GM18870 (cell line): ENCODE measurements at regions not wholly inside any gene's neighbourhood (a gene's known extent, or its start where the extent isn't known, plus 50 kb on each side); places are given as distances from the start of the nearest gene placed in this dataset.
A peak's percentile ranks its signal among the peaks of the same experiment; 100 is the strongest.

Source experiments
- ATAC-seq: cut with Tn5 transposase; IDR thresholded peaks from one replicate; pipeline ENCODE4 v1.9.1; 2021; ENCODE audit warnings: moderate library complexity; ENCODE audit not compliant: unreplicated experiment

DNA sequence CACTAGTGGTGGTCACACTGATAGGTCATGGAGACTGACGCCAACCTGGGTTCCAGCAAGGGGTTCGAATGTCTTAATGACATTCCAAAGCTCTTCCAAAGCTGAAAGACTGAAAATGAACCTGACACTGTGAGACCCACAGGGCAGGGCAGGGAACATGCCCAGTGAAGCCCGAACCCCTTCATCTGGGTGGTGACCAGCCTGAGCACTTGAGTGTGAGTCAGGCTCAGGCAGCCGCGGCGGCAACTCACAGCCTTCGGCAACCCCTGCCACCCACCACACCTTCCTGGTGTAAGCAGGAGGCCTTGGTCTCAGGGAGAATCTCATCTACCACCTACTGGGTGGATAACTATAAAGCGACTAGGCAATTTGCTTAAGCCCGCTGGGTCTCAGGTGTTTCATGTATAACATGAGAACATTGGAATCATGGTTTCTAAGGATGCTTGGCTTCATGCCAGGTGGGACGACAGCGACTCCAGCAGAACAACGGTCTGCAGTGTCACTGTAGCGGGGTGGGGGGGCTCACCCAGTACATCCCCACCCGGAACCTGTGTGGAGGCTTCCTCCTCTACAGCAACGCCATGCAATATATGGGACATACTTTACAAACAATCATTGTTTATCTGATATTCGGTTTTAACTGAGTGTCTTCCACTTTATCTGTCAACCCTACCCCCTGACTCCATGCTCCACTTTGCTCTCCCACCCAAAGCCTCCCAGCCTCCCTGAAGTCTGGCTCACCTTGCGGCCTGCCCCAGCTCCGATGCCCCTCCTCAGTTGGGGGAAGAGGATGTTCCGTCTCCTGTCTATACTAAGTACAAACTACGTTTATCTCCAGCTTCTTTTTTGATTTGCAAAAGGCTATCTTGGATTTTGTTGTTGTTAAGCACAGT, 125.0 kb upstream of the MEF2A start:
- ATAC-seq, result no peak

DNA sequence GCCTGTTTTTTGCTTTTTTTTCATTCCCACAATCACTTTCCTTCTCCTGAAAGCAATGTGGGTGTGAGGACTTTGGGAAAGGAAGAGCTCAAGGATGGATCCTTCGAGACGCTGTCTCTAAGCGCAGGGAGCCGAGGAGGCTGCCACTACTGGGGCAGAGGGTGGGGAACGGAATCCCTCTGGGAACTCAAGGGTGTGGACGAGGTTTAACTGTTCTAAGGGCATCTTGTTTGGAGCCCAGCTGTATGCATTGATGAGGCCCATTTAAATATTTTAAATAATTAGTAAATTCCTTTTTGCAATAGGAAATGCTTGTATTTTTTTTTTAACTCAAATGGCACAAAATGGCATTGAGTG, 124.4 kb upstream of the MEF2A start:
- no peak for ATAC-seq

DNA sequence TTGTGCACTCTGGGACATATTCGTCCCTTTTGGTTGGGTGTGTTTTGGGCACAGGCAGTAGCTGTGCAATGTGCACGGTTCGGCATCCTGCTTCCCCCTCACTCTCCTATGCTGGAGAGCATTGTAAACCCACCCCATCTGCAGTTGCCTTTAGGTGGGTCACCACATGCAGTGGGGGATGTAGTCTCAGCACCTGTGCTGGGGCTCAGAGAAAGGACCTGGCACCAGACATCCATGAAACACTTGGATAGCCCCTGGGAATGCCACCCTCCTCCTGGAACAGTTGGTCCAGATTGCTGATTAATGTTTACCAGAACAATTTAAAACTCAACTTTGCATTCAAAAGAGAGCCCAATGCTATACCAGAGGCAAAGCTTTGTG, 123.9 kb upstream of the MEF2A start:
- ATAC-seq, result no peak

GRCh38 chr15:99442252-99442897, 123.4 kb upstream of the MEF2A start:
- ATAC-seq, result no peak

DNA sequence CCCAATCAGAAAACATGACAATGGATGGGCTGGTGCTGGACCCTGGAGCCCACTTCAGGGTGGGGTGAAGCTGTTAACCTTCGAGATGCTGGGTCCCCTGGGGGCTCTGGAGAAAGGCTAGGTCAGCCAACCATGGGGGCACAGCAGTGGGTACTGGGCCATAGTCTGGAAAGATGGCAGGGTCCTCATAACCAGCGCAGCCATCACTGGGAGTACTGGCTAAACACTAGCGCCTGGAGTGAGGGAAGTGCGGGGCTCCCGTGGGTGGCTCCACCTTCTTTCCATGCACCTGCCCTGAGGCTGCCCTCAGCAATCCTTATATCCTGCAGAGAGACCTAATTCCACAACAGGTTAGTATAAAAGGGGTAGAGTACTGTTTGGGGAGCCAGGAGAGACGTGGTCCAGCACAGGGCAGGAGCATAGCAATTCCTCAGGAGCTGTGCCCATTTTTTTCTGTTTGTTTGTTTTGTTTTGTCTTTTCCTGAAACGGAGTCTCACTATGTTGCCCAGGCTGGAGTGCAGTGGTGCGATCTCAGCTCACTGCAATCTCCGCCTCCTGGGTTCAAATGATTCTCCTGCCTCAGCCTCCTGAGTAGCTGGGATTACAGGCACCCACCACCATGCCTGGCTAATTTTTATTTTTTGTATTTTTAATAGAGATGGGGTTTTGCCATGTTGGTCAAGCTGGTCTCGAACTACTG, 122.6 kb upstream of the MEF2A start:
- no peak for ATAC-seq

DNA sequence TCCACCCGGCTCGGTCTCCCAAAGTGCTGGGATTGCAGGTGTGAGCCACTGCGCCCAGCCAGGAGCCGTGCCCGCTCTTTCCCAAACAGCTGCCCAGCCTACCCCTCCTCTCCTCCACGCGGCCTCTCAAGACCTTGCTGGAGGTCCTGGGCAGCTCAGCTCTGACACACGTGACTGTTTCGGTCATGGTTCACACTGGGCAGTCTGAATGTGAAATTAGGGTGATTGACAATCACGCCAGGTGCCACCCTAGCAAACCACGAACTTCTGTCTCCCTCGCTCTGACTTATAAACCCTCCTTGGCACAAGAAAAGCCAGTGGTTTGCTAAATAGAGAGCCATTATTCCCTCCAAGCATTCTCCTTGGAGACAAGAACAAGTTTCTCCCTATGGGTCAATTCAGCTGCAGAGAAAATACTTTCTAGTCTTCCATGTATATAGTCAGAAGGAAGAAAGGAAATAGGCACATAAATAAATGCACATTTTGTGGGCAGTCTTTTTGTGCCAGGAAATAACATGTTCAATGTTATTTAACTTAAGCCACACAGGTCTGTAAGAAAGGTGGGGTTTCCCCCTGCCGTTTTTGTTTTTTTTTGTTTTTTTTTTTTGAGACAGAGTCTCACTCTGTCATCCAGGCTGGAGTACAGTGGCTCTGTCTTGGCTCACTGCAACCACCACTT, 121.9 kb upstream of the MEF2A start:
- no peak for ATAC-seq

- ATAC-seq, result no peak
These were observed 120.4 kb upstream of the MEF2A start for GRCh38 chr15:99445272-99445850.

DNA sequence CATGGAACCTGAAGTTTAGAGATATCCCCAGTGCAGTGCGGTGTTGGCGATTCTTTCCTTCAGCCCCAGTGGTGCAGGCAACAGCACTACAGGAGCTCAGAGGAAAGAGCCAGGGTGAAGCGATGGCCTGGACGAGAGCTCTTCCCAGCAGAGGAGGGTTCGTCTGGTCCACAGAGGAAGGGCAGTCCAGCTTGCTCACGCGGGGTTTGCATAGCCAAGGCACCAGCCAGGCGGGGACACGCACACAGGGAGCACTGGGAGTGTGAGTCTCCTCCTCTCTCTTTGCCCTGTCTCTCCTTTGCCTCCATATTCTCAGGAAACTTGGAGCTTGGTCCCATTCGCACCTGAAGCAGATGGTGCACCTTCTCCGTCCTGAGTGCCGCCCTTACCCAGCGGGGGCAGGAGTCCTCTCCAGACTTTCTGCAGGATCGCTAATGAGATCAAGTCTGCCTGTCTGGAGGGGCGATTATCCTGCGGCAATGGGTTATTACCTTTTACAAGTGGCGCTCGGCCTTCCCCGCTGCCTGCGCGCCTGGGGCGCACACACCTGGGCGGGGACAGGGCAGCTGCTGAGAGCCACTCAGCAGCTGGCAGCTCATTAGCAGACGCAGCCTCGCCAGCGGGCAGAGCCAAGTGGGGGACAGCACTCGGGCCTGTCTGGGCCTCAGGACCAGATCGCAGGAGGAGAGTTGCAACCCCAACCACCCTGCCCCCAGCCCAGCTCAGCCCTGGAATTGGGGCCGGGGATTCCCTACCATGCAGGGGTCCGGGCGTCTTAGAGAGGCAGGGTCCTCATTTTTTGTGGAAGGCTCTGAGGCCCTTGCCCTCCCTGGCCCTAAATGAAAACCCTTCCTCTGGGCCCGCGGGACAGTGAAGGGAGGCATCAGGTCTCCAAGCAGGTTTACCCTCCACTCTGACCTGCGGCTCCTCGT, 119.0 kb upstream of the MEF2A start:
- ATAC-seq, result no peak

DNA sequence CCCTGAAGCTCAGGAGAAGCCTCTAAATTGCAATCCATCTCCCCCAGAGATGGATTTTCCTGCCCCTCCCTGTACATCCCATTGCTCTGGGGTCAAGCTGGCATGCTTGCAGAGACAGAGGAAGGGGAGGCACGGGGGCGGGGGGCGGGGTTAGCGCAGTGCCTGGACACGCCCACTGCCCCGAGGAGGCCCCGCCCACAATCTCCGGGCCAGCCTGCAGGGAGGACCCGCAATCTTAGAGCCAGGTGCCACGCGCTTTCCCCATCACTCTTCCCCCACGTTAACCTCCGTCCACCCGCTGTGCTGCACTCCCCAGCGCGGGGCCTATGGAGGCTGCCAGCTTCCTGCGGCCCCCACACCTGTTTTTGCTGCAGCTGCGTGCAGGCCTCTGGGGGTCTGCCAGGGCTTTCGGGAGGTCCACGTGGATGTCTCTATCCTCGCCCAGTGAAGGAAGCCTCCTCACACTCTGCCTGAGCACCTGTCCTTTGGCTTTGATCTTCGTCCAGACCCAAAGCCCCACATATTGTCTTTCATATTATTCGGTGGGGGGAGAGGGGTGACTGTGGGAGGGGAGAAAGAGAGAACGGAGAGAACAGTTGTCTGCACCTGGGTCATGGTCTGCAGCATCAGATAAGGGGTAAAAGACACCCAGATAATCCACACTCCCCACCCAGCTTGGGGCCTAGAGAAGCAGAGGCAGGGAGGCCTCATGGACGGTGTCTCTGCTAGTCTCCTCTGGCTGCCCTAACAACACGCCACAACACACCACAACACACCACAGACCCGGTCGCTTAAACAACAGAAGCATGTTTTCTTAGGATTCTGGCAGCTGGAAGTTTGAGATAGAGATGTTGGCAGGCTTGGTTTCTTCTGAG, 118.0 kb upstream of the MEF2A start:
- ATAC-seq, result no peak

- no peak for ATAC-seq
These were observed 116.3 kb upstream of the MEF2A start for GRCh38 chr15:99449514-99449913.

DNA sequence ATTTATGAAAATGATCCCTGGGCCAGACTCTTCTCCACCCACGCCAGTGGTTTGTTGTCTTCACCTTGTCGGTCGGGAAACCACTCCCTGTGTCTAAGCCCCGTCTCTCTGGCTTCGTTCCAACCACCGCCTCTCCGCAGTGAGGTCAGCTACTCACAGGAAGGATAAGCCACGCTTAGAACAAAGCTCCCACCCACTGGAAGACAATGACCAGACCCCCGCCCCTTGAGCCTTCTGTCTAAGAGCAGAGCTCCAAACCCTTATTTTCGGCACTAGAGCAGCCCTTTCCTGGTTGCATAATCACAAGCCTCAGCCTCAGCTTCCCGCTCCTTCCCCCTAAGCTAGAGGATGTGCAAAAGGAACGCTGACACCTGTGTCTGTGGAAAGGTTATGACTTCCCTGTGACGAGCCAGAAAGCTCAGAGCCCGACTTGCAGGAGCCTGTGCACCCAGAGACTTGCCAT, 114.9 kb upstream of the MEF2A start:
- ATAC-seq, result no peak

- ATAC-seq, result no peak
These were observed 114.3 kb upstream of the MEF2A start for GRCh38 chr15:99451484-99451883.

- no peak for ATAC-seq
These were observed 113.8 kb upstream of the MEF2A start for GRCh38 chr15:99452010-99452409.

DNA sequence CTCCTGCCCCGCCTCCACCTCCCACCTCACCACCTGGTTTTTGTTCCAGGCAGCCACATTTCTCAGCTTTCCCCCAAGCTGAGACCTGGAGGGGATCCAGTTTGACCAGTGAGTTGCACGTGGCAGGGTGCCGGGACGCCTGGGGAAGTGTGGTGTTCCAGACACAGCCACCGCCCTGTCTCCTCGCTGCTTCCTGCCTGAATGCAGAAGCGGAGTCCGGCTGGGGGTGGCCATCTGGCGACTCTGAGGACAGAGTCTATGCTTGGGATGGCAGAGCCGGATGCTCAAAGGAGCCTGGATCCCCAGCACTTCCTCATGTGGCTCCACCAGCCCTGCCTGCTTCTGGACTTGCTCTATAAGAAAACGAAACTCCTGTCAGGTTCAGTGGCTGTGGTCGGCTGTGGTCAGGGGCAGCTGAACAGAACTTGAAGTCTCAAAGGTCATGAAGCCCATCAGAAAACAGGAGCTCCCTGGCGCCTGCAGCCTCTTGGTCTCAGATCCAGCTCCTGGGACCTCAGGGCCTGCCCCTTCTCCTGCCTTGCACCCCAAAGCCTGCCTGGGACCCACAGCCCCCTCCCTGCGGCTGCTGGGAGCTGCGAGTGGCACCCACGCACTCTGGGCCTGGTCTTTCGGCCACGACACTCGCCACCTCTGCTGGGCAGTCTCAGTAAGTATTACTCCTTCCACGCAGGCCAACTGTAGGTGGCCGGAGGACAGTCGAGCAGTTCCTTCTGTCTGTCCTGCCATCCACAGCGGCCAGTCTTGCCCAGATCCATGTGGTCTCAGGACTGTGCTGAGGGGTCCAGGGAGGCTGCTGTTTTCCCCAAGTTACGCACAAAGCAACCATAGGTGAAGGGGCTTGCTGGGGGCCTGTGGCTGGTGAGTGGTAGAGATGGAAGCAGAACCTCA, 112.8 kb upstream of the MEF2A start:
- peak; percentile 66 for ATAC-seq

DNA sequence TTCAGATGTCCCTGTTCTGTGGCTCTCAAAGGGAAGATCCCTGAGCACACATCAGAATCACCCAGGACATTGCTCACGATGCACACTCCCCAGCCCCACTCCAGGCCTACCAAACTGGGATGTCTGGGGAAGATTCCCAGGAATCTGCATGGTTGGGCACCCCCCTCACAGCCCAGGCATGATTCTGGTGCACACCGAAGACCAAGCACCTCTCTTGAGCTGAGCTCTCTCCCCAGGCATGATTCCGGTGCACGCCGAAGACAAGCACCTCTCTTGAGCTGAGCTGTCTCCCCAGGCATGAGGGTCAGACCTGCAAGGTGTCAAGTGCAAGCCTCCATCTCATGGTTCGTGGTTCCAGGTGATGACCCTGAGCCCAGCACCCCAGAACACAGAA, 112.2 kb upstream of the MEF2A start:
- ATAC-seq, result no peak

GRCh38 chr15:99454107-99454809, 111.5 kb upstream of the MEF2A start:
- no peak for ATAC-seq
